GM12875 (cell line): ENCODE measurements at regions not wholly inside any gene's neighbourhood (a gene's known extent, or its start where the extent isn't known, plus 50 kb on each side); places are given as distances from the start of the nearest gene placed in this dataset.

Experiments used
- H3K4me3 ChIP-seq: one replicate; pipeline ENCODE4 v1.5.1; 2011; ENCODE audit warnings: low read depth, low read length, control low read depth
- CTCF ChIP-seq: IDR thresholded peaks from 2 replicates; pipeline ENCODE4 v1.5.1; 2011; ENCODE audit warnings: low read depth, mild to moderate bottlenecking, control low read depth, inconsistent platforms, low read length, moderate library complexity, borderline replicate concordance; ENCODE audit not compliant: insufficient read depth

GRCh38 chr21:22132358-22133071 lies 1134.3 kb downstream of the NCAM2 start:
- no peak overlapping the region for H3K4me3 ChIP-seq
- no peak for TF ChIP-seq CTCF

GRCh38 chr21:22136740-22137139 lies 1138.5 kb downstream of the NCAM2 start:
- no peak for TF ChIP-seq CTCF
- no peak overlapping the region for H3K4me3 ChIP-seq

GRCh38 chr21:22138297-22139016 lies 1140.2 kb downstream of the NCAM2 start:
- no peak for TF ChIP-seq CTCF
- no peak overlapping the region for H3K4me3 ChIP-seq

GRCh38 chr21:22145545-22145944 lies 1147.3 kb downstream of the NCAM2 start:
- H3K4me3 ChIP-seq = no peak overlapping the region
- no peak for TF ChIP-seq CTCF

GRCh38 chr21:22154579-22155274 lies 1156.5 kb downstream of the NCAM2 start:
- H3K4me3 ChIP-seq = no peak overlapping the region
- no peak for TF ChIP-seq CTCF

- H3K4me3 ChIP-seq = no peak overlapping the region
- TF ChIP-seq CTCF = no peak
Observed at GRCh38 chr21:22164912-22165311, 1166.7 kb downstream of the NCAM2 start.

GRCh38 chr21:22174746-22175145 lies 1176.5 kb downstream of the NCAM2 start:
- TF ChIP-seq CTCF = no peak
- no peak overlapping the region for H3K4me3 ChIP-seq
